Endodermal cell (in vitro differentiated cells): ENCODE measurements at regions not wholly inside any gene's neighbourhood (a gene's known extent, or its start where the extent isn't known, plus 50 kb on each side); places are given as distances from the start of the nearest gene placed in this dataset.
A peak's percentile ranks its signal among the peaks of the same experiment; 100 is the strongest.

Experiments
- DNase-seq: peaks from one replicate; pipeline ENCODE4 v3.0.0-alpha.2; 2017
- H3K27ac ChIP-seq: 2 replicates; pipeline ENCODE4 v1.5.1; 2013; ENCODE audit warnings: mild to moderate bottlenecking, low read depth, low read length, moderate library complexity
- H3K27me3 ChIP-seq: 2 replicates; pipeline ENCODE4 v1.6.1; 2013; ENCODE audit warnings: mild to moderate bottlenecking, low read length, moderate library complexity; ENCODE audit not compliant: insufficient read depth, control insufficient read depth, poor library complexity, severe bottlenecking
- H3K36me3 ChIP-seq: 2 replicates; pipeline ENCODE4 v1.7.0; 2013; ENCODE audit warnings: mild to moderate bottlenecking, low read length, moderate library complexity; ENCODE audit not compliant: control insufficient read depth, insufficient read depth
- H3K4me1 ChIP-seq: one replicate; pipeline ENCODE4 v1.7.0; 2013; ENCODE audit warnings: low read length; ENCODE audit not compliant: control insufficient read depth, insufficient read depth
- H3K4me3 ChIP-seq: 2 replicates; pipeline ENCODE4 v1.5.1; 2013; ENCODE audit warnings: mild to moderate bottlenecking, low read length, moderate library complexity
- H3K9ac ChIP-seq: 2 replicates; pipeline ENCODE4 v1.6.1; 2013; ENCODE audit warnings: mild to moderate bottlenecking, low read length, moderate library complexity; ENCODE audit not compliant: poor library complexity, severe bottlenecking; ENCODE audit errors: extremely low read depth
- H3K9me3 ChIP-seq: 2 replicates; pipeline ENCODE4 v1.6.1; 2013; ENCODE audit warnings: mild to moderate bottlenecking, low read length, moderate library complexity; ENCODE audit not compliant: control insufficient read depth
- H3K27ac Mint-ChIP-seq: 2 replicates; pipeline ENCODE4 v1.8.0; 2020; ENCODE audit warnings: mixed read lengths
- H3K27me3 Mint-ChIP-seq: 2 replicates; pipeline ENCODE4 v1.8.0; 2021; ENCODE audit warnings: mild to moderate bottlenecking, mixed read lengths; ENCODE audit not compliant: insufficient read depth
- H3K36me3 Mint-ChIP-seq: 2 replicates; pipeline ENCODE4 v1.8.0; 2020; ENCODE audit warnings: low read depth, mixed read lengths
- H3K4me1 Mint-ChIP-seq: 2 replicates; pipeline ENCODE4 v1.8.0; 2020; ENCODE audit warnings: mixed read lengths
- H3K4me3 Mint-ChIP-seq: 2 replicates; pipeline ENCODE4 v1.8.0; 2020; ENCODE audit warnings: mild to moderate bottlenecking, moderate library complexity, mixed read lengths
- H3K9me3 Mint-ChIP-seq: 2 replicates; pipeline ENCODE4 v1.8.0; 2020; ENCODE audit warnings: mild to moderate bottlenecking, mixed read lengths
- WGBS, 2 experiments: methylation state at CpG; one replicate each; pipeline versions ENCODE4 v1.1.5 to v1.1.7; 2013; ENCODE audit warnings: missing lambda C conversion rate in 2 of 2, mixed read lengths in 1 of 2; ENCODE audit not compliant: insufficient coverage in 1 of 2, insufficient read length in 1 of 2; 5-methylcytosine and 5-hydroxymethylcytosine counted together
- TF ChIP-seq, protein P1 (sequence below): fragments of 200-600 bp; sonication (generic); conservative IDR thresholded peaks from 2 replicates; pipeline ENCODE4 v1.5.0; 2021; ENCODE audit warnings: antibody characterized with exemption, mild to moderate bottlenecking

DNA sequence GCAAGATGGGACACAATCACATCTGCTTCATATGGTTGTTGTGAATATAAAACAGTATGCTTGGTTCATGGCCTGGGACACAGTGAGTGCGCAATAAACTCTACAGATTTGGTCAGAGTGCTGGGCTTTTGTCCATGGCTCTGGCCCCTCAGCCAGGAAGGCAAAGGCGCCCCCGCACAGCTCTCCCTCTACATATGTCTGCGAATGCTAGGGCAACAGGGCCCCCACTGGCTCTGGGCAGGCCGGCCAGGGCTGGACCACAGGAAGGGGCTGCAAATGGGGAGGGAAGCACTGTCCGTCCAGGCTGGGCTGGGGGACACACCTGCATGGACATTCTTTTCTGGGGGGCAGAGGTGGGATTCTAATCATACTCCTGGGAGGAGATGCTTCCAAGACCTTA is 151.8 kb upstream of the MLN start:
- no peak overlapping the region for H3K4me3 ChIP-seq
- Mint-ChIP-seq H3K4me3 (no peak overlapping the region), H3K9me3 (no peaks in the 10 kb centered on the region), H3K27ac (no peak overlapping the region), H3K4me1 (peaks cover 14% of the 10 kb centered on the region), H3K36me3 (no peaks in the 10 kb centered on the region), H3K27me3 (peaks cover 20% of the 10 kb centered on the region)
- no peak for DNase-seq
- H3K9me3 ChIP-seq, result no peaks in the 10 kb centered on the region
- no peaks in the 10 kb centered on the region for H3K27me3 ChIP-seq
- peaks cover 11% of the 10 kb centered on the region for H3K4me1 ChIP-seq
- TF ChIP-seq, protein P1, sequence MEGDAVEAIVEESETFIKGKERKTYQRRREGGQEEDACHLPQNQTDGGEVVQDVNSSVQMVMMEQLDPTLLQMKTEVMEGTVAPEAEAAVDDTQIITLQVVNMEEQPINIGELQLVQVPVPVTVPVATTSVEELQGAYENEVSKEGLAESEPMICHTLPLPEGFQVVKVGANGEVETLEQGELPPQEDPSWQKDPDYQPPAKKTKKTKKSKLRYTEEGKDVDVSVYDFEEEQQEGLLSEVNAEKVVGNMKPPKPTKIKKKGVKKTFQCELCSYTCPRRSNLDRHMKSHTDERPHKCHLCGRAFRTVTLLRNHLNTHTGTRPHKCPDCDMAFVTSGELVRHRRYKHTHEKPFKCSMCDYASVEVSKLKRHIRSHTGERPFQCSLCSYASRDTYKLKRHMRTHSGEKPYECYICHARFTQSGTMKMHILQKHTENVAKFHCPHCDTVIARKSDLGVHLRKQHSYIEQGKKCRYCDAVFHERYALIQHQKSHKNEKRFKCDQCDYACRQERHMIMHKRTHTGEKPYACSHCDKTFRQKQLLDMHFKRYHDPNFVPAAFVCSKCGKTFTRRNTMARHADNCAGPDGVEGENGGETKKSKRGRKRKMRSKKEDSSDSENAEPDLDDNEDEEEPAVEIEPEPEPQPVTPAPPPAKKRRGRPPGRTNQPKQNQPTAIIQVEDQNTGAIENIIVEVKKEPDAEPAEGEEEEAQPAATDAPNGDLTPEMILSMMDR, result no peak
- no peak overlapping the region for H3K9ac ChIP-seq
- no peak overlapping the region for H3K27ac ChIP-seq
- no peaks in the 10 kb centered on the region for H3K36me3 ChIP-seq
- 89 to 90% methylated on average over 2 to 6 of the region's 6 CpGs for WGBS, 2 experiments

DNA sequence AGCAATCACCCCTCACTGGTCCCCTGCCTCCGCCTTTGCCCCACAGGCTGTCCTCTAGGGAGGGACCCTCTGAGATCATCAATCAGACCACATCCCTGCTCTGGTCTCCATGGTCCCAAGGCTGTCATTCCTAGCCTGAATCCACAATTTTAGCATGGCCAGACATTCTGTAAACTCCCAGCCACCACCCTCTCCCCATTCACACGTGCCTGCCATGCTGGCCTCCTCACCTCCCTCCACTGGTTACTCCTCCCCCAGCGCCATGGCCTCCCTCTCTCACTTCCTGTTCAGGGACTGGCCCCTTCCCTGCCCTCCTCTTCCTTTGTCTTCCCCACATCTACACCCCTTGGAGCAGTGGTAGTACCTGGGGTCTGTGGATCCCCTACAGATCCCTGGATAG is 150.7 kb upstream of the MLN start:
- Mint-ChIP-seq H3K9me3 (no peaks in the 10 kb centered on the region), H3K27me3 (peaks cover 27% of the 10 kb centered on the region), H3K4me1 (peaks cover 14% of the 10 kb centered on the region), H3K36me3 (no peaks in the 10 kb centered on the region), H3K27ac (no peak overlapping the region), H3K4me3 (no peak overlapping the region)
- Histone ChIP-seq H3K36me3 (no peaks in the 10 kb centered on the region), H3K27ac (no peak overlapping the region), H3K9me3 (no peaks in the 10 kb centered on the region), H3K4me3 (no peak overlapping the region), H3K9ac (no peak overlapping the region), H3K27me3 (no peaks in the 10 kb centered on the region), H3K4me1 (peaks cover 11% of the 10 kb centered on the region)
- DNase-seq, result peak; percentile 79
- WGBS, 2 experiments, result 65 to 70% methylated on average over 2 to 3 of the region's 3 CpGs
- TF ChIP-seq, protein P1, result no peak

DNA sequence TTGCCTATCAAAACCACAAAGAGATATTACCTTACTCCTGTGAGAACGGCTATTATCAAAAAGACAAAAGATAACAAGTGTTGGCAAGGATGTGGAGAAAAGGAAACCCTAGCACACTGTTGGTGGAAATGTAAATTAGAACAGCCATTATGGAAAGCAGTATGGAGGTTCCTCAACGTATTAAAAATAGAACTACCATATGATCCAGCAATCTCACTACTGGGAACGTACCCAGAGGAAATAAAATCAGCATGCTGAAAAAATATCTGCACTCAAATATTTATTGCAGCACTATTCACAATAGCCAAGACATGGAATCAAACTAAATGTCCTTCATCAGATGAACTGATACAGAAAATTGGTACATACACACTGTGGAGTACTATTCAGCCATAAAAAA is 149.4 kb upstream of the MLN start:
- H3K9me3 Mint-ChIP-seq, result no peaks in the 10 kb centered on the region
- Histone ChIP-seq H3K27ac (no peak overlapping the region), H3K27me3 (no peaks in the 10 kb centered on the region), H3K4me3 (no peak overlapping the region), H3K9ac (no peak overlapping the region), H3K9me3 (no peaks in the 10 kb centered on the region), H3K36me3 (no peaks in the 10 kb centered on the region), H3K4me1 (peaks cover 9% of the 10 kb centered on the region)
- no peaks in the 10 kb centered on the region for H3K36me3 Mint-ChIP-seq
- H3K27ac Mint-ChIP-seq, result no peak overlapping the region
- H3K4me1 Mint-ChIP-seq, result peaks cover 7% of the 10 kb centered on the region
- no peak overlapping the region for H3K4me3 Mint-ChIP-seq
- DNase-seq, result no peak
- TF ChIP-seq, protein P1, result no peak
- H3K27me3 Mint-ChIP-seq, result peaks cover 39% of the 10 kb centered on the region
- WGBS, 2 experiments, result 97 to 98% methylated on average over 3 of the region's 3 CpGs
